DOHH2 (cell line): ENCODE measurements at regions not wholly inside any gene's neighbourhood (a gene's known extent, or its start where the extent isn't known, plus 50 kb on each side); places are given as distances from the start of the nearest gene placed in this dataset.

Source experiments
- H3F3A ChIP-seq: fragments of 200-600 bp; sonication (generic), shearing (Covaris generic); 2 replicates; pipeline ENCODE4 v1.6.0; 2016; ENCODE audit warnings: antibody characterized with exemption, mild to moderate bottlenecking; ENCODE audit not compliant: control insufficient read depth, insufficient read depth
- H3K27ac ChIP-seq: fragments of 200-600 bp; sonication (generic); 2 replicates; pipeline ENCODE4 v1.5.1; 2014; ENCODE audit warnings: low read depth, mild to moderate bottlenecking, low read length, moderate library complexity
- H3K27me3 ChIP-seq: fragments of 200-600 bp; sonication (generic); 2 replicates; pipeline ENCODE4 v1.6.1; 2014; ENCODE audit warnings: mild to moderate bottlenecking, low read length, mixed read lengths; ENCODE audit not compliant: control insufficient read depth
- H3K36me3 ChIP-seq: fragments of 200-600 bp; sonication (generic); 2 replicates; pipeline ENCODE4 v1.6.1; 2014; ENCODE audit warnings: mild to moderate bottlenecking, low read length, moderate library complexity, mixed read lengths; ENCODE audit not compliant: control insufficient read depth
- H3K4me1 ChIP-seq: fragments of 200-600 bp; sonication (generic); 2 replicates; pipeline ENCODE4 v1.6.1; 2014; ENCODE audit warnings: mild to moderate bottlenecking, low read length, mixed read lengths; ENCODE audit not compliant: control insufficient read depth
- H3K4me2 ChIP-seq: fragments of 200-600 bp; sonication (generic); 2 replicates; pipeline ENCODE4 v1.6.0; 2014; ENCODE audit warnings: mild to moderate bottlenecking, low read length, moderate library complexity
- H3K4me3 ChIP-seq: fragments of 200-600 bp; sonication (generic); 2 replicates; pipeline ENCODE4 v1.5.1; 2014; ENCODE audit warnings: mild to moderate bottlenecking, low read length, mixed read lengths
- H3K79me2 ChIP-seq: fragments of 200-600 bp; sonication (generic); 2 replicates; pipeline ENCODE4 v1.6.1; 2014; ENCODE audit warnings: mild to moderate bottlenecking, low read length, mixed read lengths; ENCODE audit not compliant: control insufficient read depth
- H3K9me2 ChIP-seq: fragments of 200-600 bp; sonication (generic); replicated peaks from 2 replicates; pipeline ENCODE4 v1.6.1; 2014; ENCODE audit warnings: mild to moderate bottlenecking, low read length, mixed read lengths; ENCODE audit not compliant: control insufficient read depth
- H3K9me3 ChIP-seq: fragments of 200-600 bp; sonication (generic); 2 replicates; pipeline ENCODE4 v1.6.1; 2014; ENCODE audit warnings: antibody characterized with exemption, low read length, mixed read lengths; ENCODE audit not compliant: control insufficient read depth, insufficient read depth
- H4K20me1 ChIP-seq: fragments of 200-600 bp; sonication (generic); 2 replicates; pipeline ENCODE4 v1.6.0; 2014; ENCODE audit warnings: low read depth, mild to moderate bottlenecking, antibody characterized with exemption, low read length, moderate library complexity; ENCODE audit not compliant: control insufficient read depth, insufficient read depth
- CTCF ChIP-seq: fragments of 200-600 bp; sonication (generic); IDR thresholded peaks from one replicate; pipeline ENCODE4 v1.5.1; 2014; ENCODE audit warnings: antibody characterized with exemption, mild to moderate bottlenecking, low read depth, low read length; ENCODE audit not compliant: poor library complexity, severe bottlenecking
- EZH2phosphoT487 ChIP-seq: fragments of 200-600 bp; sonication (generic); IDR thresholded peaks from 2 replicates; pipeline ENCODE4 v1.6.1; 2017; ENCODE audit warnings: borderline replicate concordance, mild to moderate bottlenecking, antibody characterized with exemption, low read length, moderate library complexity, mixed read lengths

- Histone ChIP-seq H3K79me2 (no peaks in the 10 kb centered on the region), H3K4me1 (no peaks in the 10 kb centered on the region), H3K9me2 (no peaks in the 10 kb centered on the region), H3K27ac (no peak overlapping the region), H3K9me3 (no peaks in the 10 kb centered on the region; the same call in 1 of the 2 replicates), H3F3A (no peaks in the 10 kb centered on the region), H3K4me3 (no peak overlapping the region), H3K36me3 (no peaks in the 10 kb centered on the region), H3K27me3 (no peaks in the 10 kb centered on the region), H4K20me1 (no peaks in the 10 kb centered on the region), H3K4me2 (no peak overlapping the region)
- TF ChIP-seq EZH2phosphoT487 (no peak), CTCF (no peak)
These were observed 743.0 kb upstream of the NUDT12 start for GRCh38 chr5:104305602-104306001.

GRCh38 chr5:104299998-104300706 is 737.6 kb upstream of the NUDT12 start:
- no peaks in the 10 kb centered on the region for H3F3A ChIP-seq
- H3K4me2 ChIP-seq, result no peak overlapping the region
- no peaks in the 10 kb centered on the region for H3K9me2 ChIP-seq
- H4K20me1 ChIP-seq, result no peaks in the 10 kb centered on the region
- H3K36me3 ChIP-seq, result no peaks in the 10 kb centered on the region
- H3K9me3 ChIP-seq, result no peaks in the 10 kb centered on the region; the same call in 1 of the 2 replicates
- no peaks in the 10 kb centered on the region for H3K4me1 ChIP-seq
- TF ChIP-seq CTCF (no peak), EZH2phosphoT487 (no peak)
- no peak overlapping the region for H3K27ac ChIP-seq
- no peak overlapping the region for H3K4me3 ChIP-seq
- H3K79me2 ChIP-seq, result no peaks in the 10 kb centered on the region
- H3K27me3 ChIP-seq, result no peaks in the 10 kb centered on the region

- no peak overlapping the region for H3K4me2 ChIP-seq
- H3K36me3 ChIP-seq, result no peaks in the 10 kb centered on the region
- no peaks in the 10 kb centered on the region for H4K20me1 ChIP-seq
- no peaks in the 10 kb centered on the region for H3K27me3 ChIP-seq
- no peak for TF ChIP-seq CTCF
- H3K9me2 ChIP-seq, result no peaks in the 10 kb centered on the region
- no peaks in the 10 kb centered on the region for H3K79me2 ChIP-seq
- no peaks in the 10 kb centered on the region for H3K4me1 ChIP-seq
- H3K4me3 ChIP-seq, result no peak overlapping the region
- H3F3A ChIP-seq, result no peaks in the 10 kb centered on the region
- no peaks in the 10 kb centered on the region; the same call in 1 of the 2 replicates for H3K9me3 ChIP-seq
- H3K27ac ChIP-seq, result no peak overlapping the region
These were observed 735.9 kb upstream of the NUDT12 start for GRCh38 chr5:104298518-104298917.
